GM21576 (cell line): ENCODE measurements at regions not wholly inside any gene's neighbourhood (a gene's known extent, or its start where the extent isn't known, plus 50 kb on each side); places are given as distances from the start of the nearest gene placed in this dataset.

Experiments
- ATAC-seq: cut with Tn5 transposase; IDR thresholded peaks from one replicate; pipeline ENCODE4 v1.9.1; 2021; ENCODE audit warnings: mild to moderate bottlenecking, moderate library complexity; ENCODE audit not compliant: unreplicated experiment

- ATAC-seq = no peak
Measured at GRCh38 chr15:87294854-87295253, 961.7 kb downstream of the NTRK3 start.

- ATAC-seq = no peak
Measured at GRCh38 chr15:87293031-87293430, 963.5 kb downstream of the NTRK3 start.

DNA sequence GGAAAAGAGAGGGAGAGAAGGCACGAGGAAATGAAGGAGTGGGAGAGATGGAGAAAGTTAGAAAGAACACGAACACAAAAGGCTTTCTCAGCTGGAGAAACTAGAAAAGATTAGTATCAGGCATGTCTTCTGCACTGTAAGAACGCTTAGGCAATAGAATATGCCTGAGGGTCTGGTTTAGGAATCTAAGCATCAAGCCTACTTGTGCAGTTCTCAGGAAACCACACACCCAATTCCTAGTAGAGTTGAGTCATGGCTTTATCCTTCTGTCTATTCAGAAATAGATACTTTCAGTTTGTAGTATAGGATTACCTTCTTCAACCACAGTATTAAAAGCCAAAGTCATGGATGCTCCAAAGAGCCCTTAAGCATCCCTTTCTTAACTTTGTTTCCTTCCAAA is 969.4 kb downstream of the NTRK3 start:
- ATAC-seq = no peak

DNA sequence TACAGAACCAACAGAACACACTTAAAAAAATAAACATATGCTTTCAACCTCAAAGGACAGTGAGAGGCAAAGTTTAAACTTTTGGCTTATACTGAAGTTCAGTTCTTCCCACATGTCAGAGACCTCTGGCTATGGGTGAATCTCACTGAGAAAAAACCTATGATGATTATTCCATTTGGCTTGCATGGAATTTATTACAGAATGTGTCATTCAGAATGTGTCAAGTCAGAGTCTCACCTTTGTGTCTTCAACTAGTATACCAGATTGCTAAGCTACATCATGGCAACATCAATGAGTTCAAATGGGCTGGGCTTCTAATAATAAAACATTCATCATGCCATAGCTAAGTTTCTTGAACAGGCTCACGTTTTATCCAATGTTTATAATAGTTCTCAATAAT is 987.0 kb downstream of the NTRK3 start:
- ATAC-seq = no peak

GRCh38 chr15:87268675-87269074 is 987.9 kb downstream of the NTRK3 start:
- ATAC-seq = no peak

GRCh38 chr15:87267798-87268197 is 988.7 kb downstream of the NTRK3 start:
- no peak for ATAC-seq

DNA sequence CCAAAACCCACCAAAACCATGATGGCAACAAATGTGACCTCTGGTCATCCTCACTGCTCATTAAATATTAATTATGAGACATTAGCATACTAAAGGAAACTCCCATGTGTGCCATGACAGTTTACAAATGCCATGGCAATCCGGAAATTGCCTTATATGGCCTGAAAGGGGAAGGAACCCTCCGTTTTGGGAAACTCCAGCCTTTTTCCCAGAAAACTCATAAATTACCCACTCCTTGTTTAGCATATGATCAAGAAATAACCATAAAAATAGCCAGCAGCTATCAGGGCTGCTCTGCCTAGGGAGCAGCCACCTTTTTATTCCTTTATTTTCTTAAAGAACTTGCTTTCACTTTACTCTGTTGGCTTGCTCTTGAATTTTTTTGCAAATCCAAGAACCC is 992.7 kb downstream of the NTRK3 start:
- no peak for ATAC-seq

GRCh38 chr15:87263296-87263695 is 993.2 kb downstream of the NTRK3 start:
- ATAC-seq = no peak

GRCh38 chr15:87245592-87245991 is 1010.9 kb downstream of the NTRK3 start:
- ATAC-seq = no peak

DNA sequence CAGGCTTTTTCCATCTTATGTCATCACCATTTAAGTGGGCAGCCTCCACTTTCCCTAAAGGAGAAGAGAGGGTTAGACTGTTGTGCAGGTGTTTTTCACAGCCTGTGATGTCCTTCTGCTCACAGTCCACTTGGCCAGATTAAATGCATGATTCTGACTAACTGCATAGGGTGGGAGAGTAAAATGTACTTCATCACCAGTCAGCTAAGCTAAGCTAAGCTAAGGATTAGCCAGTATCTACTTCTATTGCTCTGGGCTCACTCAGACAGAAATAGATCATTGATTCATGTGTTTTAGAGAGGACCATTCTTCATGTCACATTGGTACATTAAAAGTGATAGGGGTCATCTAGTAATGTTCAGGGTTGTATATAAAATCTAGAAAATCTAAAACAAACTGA is 1013.1 kb downstream of the NTRK3 start:
- ATAC-seq = no peak

DNA sequence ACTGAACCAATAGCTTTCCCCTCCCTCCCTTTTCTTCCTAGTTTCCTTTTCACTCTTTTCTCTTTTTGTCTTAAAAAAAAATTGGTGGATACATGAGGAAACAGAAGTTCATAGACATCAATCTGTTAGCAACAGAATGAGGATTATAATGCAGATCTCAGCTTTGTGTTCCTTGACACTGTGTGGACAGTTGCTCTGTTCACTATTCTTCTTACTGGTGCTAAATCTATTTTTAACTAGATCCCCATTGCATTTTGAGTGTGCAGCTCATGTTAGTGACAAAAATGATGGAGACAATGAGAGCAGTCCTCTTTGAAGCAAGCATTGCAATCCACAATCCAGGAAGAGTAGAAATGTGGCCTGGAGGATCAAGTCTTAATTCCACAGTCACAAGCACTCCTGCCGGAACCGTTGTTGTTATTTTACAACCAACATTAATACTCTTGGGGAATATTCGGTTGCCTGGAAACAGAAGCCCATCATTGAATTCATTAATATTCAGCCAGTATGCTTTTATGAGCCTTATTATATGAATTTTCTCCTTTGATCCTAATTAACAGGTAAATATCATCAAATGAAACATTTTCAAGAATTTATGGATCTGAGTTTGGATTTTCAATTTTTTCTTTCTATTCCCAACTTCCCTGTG is 1016.8 kb downstream of the NTRK3 start:
- ATAC-seq = no peak

DNA sequence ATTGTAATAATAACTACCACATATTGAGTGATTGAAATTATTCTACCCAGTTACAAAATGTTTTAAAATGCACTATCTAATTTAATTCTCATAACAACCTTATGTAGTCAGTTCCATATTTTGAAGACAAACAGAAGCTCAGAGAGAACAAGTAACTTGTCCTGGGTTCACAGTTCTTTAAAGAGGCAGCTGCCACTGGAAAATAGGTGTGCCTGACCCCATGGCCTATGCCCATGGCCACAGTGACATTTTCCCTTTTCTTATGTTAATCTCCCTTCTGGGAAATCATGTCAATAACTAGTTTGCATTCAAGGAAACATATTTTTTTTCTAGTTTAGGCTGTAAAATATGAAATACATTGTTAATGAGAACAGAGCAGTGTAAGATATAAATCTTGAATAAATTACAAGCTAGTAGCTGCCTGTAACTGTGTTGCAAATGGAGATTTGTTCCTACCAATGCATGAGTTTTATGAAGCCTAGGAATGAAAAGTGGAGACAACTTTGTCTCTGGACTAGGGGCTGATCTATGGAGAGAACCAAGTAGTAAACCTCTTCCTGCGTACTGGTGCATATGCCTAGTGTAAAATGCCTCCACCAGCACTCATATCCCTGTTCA is 1018.0 kb downstream of the NTRK3 start:
- no peak for ATAC-seq

DNA sequence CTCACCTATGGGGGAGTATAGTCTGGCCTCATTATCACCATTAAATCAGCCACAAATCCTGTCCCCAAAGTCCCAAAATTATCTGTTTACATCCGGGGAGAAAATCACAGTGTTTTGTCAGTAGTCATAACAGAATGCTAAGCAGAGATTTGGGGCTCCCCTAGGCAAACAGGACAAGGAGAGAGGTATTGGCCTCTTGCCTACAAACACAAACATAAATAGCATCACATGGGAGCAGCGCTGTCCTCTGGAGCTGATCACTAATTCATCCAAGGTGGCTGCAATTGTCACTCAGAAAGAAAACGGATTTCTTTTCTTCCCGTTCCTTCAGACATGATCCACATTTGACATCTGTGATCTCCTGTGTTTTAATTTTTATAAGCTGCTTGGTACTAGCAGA is 1028.1 kb downstream of the NTRK3 start:
- no peak for ATAC-seq

DNA sequence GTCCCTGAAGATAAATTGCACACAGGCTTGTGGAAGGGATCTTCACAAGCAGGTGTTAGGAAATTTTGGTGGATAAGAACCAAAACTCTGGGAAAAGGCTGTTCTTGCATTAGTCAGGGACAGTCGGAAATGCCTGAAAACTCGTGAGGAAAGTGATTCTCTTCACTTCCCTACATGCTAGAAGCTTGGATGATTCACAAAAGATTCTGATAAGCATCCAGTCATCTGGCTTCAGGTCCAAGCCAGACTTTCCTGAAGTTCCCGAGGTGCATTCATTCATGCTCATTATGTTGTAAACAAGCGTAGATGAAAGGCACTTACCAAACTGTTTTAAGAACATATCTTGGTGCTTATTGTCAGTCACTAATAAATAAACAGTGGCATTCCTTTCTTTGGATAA is 1028.7 kb downstream of the NTRK3 start:
- no peak for ATAC-seq

DNA sequence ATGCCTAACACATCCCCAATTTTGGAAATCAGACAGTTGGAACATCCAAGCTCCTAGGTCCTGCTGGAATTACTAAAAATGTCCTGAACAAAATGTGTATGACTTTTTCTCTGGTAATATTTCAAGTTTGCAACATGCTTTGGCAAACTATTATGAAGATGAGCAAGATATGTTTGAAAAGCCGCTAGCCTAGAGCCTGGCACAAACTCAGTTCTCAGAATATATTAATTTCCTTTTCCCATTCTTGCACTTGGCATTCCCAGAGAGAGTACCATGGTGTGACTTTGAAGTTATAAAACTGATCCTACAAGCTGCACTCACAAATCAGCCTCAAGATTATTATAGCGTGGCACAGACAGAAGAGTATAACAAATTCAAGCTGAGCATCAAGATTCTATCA is 1031.1 kb downstream of the NTRK3 start:
- no peak for ATAC-seq

DNA sequence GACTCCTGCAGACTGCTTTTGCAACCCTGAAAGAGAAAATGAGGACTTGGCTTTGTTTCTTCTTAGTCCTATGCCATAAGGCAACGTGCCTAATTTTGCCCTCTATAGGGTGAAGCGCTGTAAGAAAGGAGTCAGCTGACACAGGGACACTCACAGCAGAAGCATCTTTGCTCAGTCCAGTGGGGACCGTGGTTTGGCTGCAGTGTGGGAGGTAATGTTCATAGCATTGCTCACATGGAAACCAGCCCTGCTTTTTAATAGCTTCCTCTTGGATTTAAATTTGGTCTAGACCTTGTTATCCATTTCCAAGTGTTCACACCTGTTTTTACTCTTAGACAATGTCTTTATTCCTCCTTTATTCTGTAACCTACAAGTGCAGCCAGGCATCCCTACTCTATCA is 1032.1 kb downstream of the NTRK3 start:
- ATAC-seq = no peak

DNA sequence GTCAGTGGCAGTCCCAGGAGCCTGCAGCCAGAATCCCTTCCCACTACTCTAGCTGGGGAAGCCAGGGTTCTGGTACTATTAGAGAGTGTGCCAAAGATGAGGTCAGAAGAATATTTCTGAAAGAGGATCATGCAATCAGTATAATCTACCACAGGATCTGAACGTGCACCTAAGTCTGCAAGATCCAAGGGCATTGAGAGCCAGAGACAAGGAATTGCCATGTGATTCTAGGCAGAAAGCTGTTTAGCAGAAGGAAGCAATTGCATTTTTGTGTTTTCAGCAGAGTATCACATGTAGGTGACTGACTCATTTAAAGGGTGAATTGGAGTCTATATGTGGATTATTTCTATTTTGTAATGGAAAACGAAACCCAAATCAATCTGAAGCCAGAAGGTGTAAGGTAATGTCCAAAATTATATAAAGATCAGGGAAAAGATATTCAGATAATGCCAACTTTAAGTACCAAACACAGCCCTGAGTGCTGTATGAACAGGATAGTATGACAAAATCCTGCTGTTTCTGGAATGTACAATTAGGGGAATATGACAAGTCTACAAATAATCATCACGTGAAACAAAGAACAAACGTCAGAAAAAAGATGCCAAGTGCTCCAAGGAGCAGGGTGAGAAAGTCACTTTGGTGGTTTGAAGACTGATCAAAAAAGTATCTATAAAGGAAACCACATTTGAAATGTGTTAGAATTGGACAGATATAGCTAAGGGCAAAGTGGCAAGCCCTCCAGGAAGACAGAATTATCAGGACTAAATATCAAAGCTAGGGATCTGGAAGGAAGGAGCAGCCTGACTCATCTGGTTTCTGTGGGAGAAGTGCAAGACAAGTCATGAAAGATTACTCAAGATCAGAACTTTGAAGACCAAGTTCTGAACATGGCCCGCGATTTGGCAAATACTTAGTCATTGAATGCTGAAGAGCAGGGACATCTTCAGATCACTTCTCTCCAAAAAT is 1036.6 kb downstream of the NTRK3 start:
- ATAC-seq = no peak

DNA sequence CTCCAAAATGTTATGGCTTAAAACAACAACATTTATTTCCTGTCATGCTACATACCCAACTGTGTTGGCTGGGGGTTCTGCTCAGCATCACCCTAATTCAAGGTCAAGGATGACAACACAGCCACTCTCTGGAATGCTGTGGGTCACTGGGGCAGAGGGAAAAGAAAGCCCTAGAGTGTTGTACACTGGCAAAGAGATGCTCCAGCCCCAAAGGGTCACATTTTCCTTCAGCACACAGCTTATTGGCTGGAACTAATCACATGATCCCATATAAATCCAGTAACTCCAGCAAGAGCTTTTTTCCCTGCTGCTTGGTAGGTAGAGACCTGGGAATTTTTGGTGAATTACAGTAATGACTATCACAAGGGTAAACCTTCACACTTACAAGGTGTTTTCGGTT is 1041.4 kb downstream of the NTRK3 start:
- no peak for ATAC-seq

DNA sequence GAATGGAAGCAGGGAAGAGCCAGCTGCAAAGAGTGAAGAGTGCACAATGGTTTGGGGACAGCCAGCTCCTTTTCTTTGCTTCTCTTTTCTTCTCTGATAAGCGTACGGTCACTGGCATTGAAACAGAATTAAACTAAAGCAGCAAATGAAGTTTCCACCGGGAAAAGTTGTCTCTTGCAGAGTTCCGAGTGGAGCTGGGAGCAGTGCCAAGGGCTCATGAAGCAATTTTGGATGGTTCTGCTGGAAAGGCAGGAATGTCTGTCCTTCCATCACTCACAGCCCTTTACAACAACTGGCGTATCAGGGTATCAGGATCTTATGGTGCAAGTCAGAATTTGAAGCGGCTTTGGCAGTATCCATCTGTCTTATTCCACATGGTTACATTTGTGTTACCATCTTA is 1042.9 kb downstream of the NTRK3 start:
- ATAC-seq = no peak

- ATAC-seq = no peak
Measured at GRCh38 chr15:87212041-87212440, 1044.5 kb downstream of the NTRK3 start.

DNA sequence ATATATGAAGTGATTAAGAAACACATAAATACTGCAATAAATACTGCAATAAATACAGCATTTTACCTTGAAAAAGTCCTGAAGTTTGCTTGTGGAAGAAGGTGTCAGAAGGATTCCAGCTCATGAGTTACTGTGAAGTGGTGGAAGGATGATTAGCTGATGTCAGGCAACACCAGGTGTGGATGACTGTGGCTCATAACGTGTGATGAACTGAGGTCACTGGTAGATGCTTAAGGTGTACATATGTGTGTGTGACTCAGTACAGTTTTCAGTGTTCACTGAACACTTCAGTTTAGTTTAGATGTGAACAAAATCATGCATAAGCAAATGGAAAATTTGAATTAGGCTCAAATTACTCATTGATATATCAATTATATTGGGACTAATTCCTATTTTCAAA is 1045.0 kb downstream of the NTRK3 start:
- ATAC-seq = no peak
